BE2C (cell line): ENCODE measurements at regions not wholly inside any gene's neighbourhood (a gene's known extent, or its start where the extent isn't known, plus 50 kb on each side); places are given as distances from the start of the nearest gene placed in this dataset.

Experiments used
- DNase-seq: peaks from one replicate; pipeline ENCODE4 v3.0.0-alpha.2; 2020
- H3K27me3 ChIP-seq: fragments of 250-450 bp; sonication (Bioruptor Pico); 2 replicates; pipeline ENCODE4 v1.5.1; 2020; ENCODE audit warnings: mild to moderate bottlenecking
- H3K36me3 ChIP-seq: fragments of 250-450 bp; sonication (Bioruptor Pico); 2 replicates; pipeline ENCODE4 v1.5.1; 2020; ENCODE audit warnings: mild to moderate bottlenecking
- H3K4me1 ChIP-seq: fragments of 250-450 bp; sonication (Bioruptor Pico); 2 replicates; pipeline ENCODE4 v1.5.1; 2020
- H3K4me3 ChIP-seq: 2 replicates; pipeline ENCODE4 v1.5.1; 2011; ENCODE audit warnings: low read depth, low read length
- H3K9me3 ChIP-seq: fragments of 250-450 bp; sonication (Bioruptor Pico); 2 replicates; pipeline ENCODE4 v1.5.1; 2020
- TF ChIP-seq, protein P1 (sequence below): IDR thresholded peaks from 2 replicates; pipeline ENCODE4 v1.5.1; 2012; ENCODE audit warnings: mild to moderate bottlenecking, low read depth, low read length

GRCh38 chr19:30778961-30779715, 407.0 kb downstream of the ZNF536 start:
- TF ChIP-seq, protein P1, sequence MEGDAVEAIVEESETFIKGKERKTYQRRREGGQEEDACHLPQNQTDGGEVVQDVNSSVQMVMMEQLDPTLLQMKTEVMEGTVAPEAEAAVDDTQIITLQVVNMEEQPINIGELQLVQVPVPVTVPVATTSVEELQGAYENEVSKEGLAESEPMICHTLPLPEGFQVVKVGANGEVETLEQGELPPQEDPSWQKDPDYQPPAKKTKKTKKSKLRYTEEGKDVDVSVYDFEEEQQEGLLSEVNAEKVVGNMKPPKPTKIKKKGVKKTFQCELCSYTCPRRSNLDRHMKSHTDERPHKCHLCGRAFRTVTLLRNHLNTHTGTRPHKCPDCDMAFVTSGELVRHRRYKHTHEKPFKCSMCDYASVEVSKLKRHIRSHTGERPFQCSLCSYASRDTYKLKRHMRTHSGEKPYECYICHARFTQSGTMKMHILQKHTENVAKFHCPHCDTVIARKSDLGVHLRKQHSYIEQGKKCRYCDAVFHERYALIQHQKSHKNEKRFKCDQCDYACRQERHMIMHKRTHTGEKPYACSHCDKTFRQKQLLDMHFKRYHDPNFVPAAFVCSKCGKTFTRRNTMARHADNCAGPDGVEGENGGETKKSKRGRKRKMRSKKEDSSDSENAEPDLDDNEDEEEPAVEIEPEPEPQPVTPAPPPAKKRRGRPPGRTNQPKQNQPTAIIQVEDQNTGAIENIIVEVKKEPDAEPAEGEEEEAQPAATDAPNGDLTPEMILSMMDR = no peak
- no peaks in the 10 kb centered on the region for H3K36me3 ChIP-seq
- DNase-seq = no peak
- no peaks in the 10 kb centered on the region for H3K27me3 ChIP-seq
- H3K4me3 ChIP-seq = no peak overlapping the region
- H3K4me1 ChIP-seq = no peaks in the 10 kb centered on the region
- no peaks in the 10 kb centered on the region for H3K9me3 ChIP-seq

GRCh38 chr19:30778061-30778460, 405.9 kb downstream of the ZNF536 start:
- Histone ChIP-seq H3K27me3 (no peaks in the 10 kb centered on the region), H3K4me1 (no peaks in the 10 kb centered on the region), H3K4me3 (no peak overlapping the region), H3K36me3 (no peaks in the 10 kb centered on the region), H3K9me3 (no peaks in the 10 kb centered on the region)
- TF ChIP-seq, protein P1 = no peak
- DNase-seq = no peak

GRCh38 chr19:30775956-30776355, 403.8 kb downstream of the ZNF536 start:
- TF ChIP-seq, protein P1 = no peak
- H3K4me3 ChIP-seq = no peak overlapping the region
- no peaks in the 10 kb centered on the region for H3K36me3 ChIP-seq
- no peaks in the 10 kb centered on the region for H3K9me3 ChIP-seq
- DNase-seq = no peak
- no peaks in the 10 kb centered on the region for H3K4me1 ChIP-seq
- H3K27me3 ChIP-seq = no peaks in the 10 kb centered on the region

DNA sequence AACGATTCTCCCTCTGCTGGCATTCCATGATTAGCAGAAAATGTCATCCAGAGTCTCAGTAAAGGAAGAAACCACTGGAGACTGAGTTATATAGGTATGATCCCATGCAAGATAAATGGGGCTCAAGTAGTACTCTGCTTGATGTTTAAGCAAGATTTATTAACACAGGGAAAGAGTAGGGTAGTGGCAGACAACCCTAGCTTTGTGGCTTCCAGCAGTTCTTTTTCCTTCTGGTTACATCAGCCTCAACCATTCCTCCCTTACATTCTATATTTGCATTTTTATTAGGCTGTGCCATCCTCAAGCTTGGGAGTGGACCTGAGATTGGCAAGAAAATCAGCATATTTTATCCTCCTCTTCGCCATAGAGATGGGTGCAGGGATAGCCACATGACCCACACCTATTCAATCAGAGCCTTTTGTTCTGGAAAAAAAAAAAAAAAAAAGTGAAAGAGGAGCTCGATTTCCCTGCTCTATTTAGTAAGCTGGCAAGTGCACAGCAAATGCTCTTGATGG, 402.1 kb downstream of the ZNF536 start:
- Histone ChIP-seq H3K9me3 (no peaks in the 10 kb centered on the region), H3K4me3 (no peak overlapping the region), H3K36me3 (no peaks in the 10 kb centered on the region), H3K4me1 (no peaks in the 10 kb centered on the region), H3K27me3 (no peaks in the 10 kb centered on the region)
- TF ChIP-seq, protein P1 = no peak
- DNase-seq = no peak

DNA sequence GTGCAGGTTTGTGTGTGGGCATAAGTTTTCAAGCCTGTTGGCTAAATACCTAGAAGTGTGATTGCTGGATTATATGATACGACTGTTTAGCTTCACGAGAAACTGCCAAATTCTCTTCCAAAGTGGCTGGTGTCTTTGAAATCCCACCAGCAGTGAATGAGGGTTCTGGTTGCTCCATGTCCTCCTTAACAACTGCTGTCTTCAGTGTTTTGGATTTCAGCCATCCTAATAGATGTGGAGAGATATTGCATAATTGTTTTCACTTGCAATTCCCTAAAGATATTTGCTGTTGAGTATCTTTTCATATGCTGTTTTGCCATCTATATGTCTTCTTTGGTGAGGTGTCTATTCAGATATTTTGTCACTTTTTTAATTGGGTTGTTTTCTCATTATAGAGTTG, 390.5 kb downstream of the ZNF536 start:
- no peaks in the 10 kb centered on the region for H3K36me3 ChIP-seq
- no peaks in the 10 kb centered on the region for H3K27me3 ChIP-seq
- DNase-seq = no peak
- no peaks in the 10 kb centered on the region for H3K4me1 ChIP-seq
- H3K9me3 ChIP-seq = no peaks in the 10 kb centered on the region
- TF ChIP-seq, protein P1 = no peak
- H3K4me3 ChIP-seq = no peak overlapping the region

- no peaks in the 10 kb centered on the region for H3K27me3 ChIP-seq
- TF ChIP-seq, protein P1 = no peak
- H3K9me3 ChIP-seq = no peaks in the 10 kb centered on the region
- no peak for DNase-seq
- H3K4me3 ChIP-seq = no peak overlapping the region
- H3K4me1 ChIP-seq = no peaks in the 10 kb centered on the region
- no peaks in the 10 kb centered on the region for H3K36me3 ChIP-seq
Observed at GRCh38 chr19:30760014-30760413, 387.8 kb downstream of the ZNF536 start.
